Stimulated activated CD4-positive, alpha-beta T cell treated with anti-CD3 and anti-CD28 coated beads, TNF-alpha, amount 100 ng/mL, for 4 hours (primary cell): ENCODE measurements at regions not wholly inside any gene's neighbourhood (a gene's known extent, or its start where the extent isn't known, plus 50 kb on each side); places are given as distances from the start of the nearest gene placed in this dataset.

Experiments
- DNase-seq, 3 experiments: peaks; one replicate each; pipeline ENCODE4 v3.0.0-alpha.2; 2020; ENCODE audit warnings: low read depth in 3 of 3

DNA sequence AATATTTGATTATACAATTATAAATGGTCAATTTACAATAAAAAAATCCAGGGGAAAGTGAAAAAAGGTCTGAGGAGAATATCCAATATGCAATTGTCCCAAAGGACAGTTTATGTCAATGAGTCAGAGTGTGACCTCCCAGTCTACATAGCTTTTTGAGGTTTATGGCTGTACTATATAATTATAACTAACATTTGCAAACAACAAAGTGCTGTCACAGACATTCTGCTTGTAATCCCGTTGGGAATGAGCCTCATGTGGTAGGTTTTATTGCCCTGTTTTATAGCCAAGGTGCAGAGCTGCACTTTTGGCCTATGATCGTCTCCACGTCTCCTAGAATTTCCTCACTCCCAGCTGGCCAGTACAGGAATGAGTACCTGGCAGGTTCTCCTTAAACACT, 103.8 kb downstream of the ADSS2 start:
- DNase-seq = no peak

DNA sequence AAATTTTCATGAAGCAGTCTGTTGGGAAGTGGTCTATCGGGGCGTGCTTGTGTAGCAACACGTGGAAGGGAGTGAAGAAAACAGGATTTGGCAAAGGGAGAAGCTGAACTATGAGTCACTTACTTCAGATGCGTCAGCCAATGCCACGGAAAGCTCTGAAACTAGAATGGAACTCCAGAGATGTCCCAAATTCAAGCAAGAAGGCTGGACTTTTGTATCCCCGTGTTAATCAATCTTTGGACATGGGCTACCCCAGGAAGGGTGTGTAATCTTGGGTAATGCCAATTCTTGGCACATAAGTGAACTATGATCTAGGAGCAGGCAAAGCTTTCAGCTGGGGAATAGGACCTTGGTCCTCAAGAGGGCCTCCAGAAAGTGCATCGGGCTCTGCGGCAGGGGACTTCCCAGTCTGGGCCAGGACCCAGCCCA, 102.6 kb downstream of the ADSS2 start:
- no peak for DNase-seq

DNA sequence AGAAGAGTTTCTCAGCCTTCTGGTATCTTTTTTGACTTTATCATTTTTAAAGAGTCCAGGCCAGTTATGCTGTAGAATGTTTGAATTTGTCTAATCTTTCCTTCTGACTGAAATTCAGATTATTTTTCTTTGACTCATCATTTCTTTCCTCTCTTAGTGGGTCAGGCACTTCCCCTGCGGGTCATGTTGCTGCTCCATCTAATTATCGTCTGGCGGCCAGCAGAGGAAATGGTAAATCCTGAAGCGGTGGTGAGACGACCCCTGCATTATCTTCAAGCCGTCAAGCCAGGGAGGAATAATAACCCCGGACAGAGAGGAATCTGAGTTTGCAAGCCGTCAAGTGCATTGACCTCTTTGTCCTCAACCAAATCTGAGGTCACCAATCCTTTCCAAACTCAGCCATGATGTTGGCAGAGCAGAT, 102.1 kb downstream of the ADSS2 start:
- no peak for DNase-seq

DNA sequence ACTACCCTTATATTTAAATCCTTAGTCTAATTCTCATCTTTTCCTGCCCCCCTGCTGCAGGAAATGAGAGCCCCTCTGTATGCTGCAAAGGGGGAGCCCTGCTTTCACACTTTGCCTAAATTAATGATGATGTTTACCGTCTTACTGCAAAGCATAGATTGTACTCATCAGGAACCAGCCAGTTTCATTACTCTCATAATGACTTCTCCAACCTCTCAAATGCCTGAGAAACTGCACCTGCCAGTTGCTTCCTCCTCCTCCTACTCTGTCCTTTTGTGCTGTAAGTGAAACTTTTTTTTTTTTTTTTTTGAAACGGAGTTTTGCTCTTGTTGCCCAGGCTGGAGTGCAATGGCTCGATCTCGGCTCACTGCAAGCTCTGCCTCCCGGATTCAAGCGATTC, 101.7 kb downstream of the ADSS2 start:
- no peak for DNase-seq

DNA sequence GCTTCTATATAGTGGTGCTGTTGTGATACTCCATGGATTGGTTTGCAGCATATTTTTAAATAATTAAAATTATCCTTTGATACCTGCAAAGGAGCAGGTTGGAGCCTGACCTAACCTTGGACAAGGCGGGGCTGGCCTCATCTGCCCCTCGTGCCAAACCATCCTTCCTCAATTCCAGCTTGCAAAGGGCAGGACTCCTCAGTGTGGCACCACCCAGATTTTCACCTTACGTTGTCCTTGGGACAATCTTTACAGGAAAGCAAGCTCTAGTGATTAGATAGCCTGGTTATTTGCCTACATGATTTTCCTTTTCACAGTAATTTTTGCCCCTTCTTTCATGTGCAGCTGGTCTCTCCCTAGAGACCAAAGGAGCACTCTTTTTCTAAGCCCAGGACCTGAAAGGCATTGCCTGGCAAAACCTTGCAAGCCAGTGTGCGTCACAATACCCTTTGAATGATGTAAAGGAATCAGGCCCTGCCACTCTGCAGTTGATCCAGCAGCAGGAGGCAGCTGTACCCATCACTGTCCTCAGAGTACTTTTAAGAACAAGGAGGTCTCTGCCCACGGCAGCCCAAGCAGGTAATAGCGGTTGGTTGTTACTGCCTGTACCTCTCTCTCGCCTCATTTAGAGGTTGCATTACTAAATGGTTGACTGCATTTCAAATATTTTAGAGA, 99.4 kb downstream of the ADSS2 start:
- no peak for DNase-seq

DNA sequence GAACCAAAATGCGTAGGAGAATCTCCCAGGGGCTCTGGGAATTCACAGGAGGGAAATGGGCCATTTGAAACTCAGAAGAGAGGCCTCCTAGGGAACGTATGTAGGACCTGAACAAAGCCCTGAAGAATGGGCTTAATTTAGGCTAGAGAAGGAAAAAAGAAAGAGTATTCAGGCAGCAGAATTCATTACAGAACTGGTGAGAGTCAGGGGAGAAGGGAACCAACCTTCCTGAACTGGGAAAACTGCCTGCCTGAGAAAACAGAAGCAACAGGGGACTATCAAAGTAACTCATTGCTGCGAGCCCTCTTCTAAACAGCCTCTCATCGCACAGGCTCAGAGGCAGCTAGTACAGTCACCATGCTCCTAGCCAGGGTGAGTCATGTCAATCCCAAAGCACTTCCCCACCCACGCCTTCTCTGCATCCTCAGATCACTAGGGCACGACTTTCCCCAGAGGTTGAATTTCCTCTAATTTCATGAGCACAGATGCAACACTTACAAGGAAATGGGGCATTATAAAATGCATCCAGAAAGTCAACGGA, 98.1 kb downstream of the ADSS2 start:
- DNase-seq = no peak

DNA sequence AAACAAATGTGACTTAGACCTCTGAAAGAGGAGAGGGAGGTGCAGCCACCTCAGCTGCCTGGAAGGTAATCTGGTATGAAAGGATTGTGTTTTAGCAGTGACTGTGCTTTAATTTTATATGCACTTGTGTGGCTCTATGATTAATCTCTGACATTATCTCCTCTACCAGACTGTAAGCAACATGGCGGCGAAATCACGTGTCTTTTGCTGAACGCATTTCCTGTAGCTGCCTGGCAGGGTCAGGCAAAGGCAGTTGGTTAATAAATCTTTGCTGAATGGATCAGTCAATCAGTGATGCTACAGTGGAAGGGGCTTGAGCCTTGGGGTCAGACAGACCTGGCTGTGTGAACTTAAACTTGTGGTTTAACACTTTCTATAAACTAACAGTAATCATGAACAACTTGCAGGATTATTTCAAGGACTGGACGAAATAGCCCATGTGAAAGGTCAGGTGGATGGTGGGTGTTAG, 96.9 kb downstream of the ADSS2 start:
- DNase-seq = no peak

DNA sequence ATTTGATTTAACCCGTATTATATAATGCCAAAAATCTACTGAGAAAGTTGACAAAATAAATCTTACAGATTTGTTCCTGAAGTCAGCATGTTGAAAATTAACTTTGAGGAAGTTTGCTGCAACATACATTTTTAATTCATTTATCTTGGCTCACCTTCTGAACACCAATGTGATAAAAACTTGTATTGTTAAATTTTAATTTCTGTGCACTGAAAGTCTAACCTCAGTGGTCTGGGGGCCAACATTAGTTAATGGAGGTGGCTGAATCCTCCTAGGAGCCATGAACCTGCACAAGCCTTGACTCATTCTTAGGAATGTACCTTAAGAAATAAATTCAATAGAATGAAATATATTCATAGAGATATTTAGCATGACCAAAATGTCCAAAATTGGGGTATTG, 95.3 kb downstream of the ADSS2 start:
- DNase-seq = no peak
